GM12801 (cell line): ENCODE measurements at regions not wholly inside any gene's neighbourhood (a gene's known extent, or its start where the extent isn't known, plus 50 kb on each side); places are given as distances from the start of the nearest gene placed in this dataset.

Experiments used
- TF ChIP-seq, protein P1 (sequence below): IDR thresholded peaks from one replicate; pipeline ENCODE4 v1.5.1; 2011; ENCODE audit warnings: control low read depth; ENCODE audit not compliant: insufficient read length; ENCODE audit errors: extremely low read depth

DNA sequence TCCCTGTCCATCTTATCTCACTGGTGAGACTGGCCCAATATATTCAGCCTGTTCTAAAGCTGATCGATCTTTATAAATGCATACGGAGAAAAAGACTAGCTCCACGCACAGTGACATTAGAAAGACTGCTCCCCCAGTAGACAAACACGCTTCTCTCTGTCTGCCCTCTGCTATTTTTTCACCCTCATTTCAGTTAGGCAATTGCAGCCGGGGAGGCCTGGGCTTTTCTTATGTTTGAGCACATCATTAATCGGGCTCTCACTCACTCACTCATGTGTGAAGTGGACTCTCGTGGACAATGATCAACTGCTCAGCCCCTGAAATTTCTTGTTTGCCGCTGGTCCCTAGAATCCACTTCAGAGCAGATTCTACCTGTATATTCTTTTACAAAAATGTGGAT is 824.7 kb upstream of the TENM3 start:
- TF ChIP-seq, protein P1, sequence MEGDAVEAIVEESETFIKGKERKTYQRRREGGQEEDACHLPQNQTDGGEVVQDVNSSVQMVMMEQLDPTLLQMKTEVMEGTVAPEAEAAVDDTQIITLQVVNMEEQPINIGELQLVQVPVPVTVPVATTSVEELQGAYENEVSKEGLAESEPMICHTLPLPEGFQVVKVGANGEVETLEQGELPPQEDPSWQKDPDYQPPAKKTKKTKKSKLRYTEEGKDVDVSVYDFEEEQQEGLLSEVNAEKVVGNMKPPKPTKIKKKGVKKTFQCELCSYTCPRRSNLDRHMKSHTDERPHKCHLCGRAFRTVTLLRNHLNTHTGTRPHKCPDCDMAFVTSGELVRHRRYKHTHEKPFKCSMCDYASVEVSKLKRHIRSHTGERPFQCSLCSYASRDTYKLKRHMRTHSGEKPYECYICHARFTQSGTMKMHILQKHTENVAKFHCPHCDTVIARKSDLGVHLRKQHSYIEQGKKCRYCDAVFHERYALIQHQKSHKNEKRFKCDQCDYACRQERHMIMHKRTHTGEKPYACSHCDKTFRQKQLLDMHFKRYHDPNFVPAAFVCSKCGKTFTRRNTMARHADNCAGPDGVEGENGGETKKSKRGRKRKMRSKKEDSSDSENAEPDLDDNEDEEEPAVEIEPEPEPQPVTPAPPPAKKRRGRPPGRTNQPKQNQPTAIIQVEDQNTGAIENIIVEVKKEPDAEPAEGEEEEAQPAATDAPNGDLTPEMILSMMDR = no peak

DNA sequence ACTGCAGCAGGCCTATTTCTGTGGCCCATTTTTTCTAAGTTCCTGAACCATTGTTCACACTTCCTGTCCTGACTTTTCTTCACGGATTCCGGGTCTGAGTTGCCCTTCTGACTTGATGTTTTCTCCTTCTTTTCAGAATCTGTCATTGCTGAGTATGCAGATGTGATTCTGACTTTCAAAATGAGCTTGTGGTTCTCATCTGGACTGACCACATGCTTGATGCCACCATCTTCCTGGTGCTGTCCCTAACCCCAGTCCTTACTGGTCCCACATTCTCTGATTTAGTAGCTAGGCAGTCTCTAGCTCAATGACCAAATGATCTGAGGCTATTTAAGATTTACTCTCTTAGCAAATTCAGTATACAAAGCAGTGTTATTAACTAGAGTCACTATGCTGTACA is 822.3 kb upstream of the TENM3 start:
- TF ChIP-seq, protein P1 = no peak

DNA sequence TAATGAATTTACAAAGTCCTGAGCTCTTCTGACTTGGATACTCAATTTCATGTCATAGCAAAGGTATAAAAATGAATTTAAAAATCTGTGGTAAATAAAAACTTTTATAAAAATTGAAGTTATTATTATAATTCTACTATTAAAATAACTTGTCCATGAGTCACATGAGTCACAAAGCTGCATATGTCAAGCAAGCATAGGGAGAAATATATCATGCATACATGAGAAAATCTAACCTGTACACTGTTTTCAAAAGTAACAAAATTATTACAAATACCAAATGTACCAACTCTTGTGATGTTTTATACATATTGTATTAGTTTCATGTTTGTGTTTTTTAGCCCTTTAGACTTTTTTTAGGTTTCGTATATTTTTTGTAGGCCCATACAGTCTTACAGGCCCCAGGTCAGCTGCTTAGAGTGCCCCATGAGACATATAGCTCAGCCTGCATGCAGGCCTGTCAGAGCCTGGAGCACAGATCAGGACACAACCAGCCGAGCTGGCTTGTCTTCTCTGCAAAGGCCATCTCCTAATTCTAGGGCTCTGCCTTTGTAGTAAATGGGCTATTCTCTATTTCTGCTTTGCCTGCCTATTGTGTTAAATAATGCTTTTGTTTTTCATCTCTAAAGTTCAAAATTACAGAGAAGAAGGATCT is 818.7 kb upstream of the TENM3 start:
- TF ChIP-seq, protein P1 = no peak

DNA sequence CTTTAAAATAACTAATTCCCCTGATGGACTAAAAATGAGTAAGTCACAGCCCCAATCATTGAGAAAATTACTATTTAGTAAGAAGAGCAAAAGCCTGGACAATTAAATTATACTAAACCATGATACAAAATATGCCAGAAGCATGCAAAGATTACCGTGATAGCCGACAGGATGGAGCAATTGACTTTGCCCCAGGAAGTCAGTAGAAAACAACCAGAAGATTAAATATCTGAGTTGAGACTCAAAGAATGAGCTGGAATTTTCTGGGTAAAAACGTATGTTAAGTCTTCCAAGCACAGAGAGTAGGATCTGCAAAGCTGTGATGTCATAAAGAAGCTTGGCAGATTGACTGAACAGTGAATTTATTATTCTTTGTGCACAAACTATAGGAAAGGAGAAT is 816.1 kb upstream of the TENM3 start:
- TF ChIP-seq, protein P1 = no peak

DNA sequence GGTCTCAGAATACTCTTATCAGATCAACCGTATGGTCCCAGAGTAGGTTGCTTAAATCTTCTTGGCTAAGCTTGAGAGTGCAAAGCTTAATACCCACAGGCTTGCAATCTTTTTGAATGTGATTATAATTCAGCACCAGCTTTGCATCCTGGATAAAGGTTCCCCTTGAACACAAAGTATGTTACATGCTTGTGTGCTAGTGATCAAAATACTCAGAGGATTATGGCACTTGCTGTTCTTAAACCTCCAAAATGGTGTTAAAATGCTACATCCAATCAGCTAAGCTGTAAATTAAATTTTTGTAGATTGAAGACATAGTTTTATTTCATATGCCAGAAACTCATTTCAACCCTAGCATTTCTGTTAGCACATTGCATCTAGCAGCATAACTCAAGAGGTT is 812.2 kb upstream of the TENM3 start:
- TF ChIP-seq, protein P1 = no peak

DNA sequence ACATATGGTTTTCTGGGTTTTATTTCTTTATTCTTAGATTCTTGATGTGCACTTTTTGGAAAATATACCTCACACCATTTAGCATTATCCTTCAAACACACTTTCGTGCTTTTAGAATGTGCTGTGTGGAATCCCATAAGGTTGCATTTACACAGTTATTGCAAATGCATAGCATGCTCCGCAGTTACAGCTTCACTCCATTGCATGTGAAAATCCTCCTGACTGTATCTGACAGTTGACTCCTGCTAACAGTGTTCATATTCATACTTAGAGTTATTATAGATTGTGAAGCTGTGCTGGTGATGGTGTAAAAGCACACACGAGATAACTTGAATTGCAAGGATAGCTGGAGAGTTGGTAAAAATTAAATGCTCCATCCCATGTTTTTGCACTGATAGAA is 811.5 kb upstream of the TENM3 start:
- TF ChIP-seq, protein P1 = no peak

DNA sequence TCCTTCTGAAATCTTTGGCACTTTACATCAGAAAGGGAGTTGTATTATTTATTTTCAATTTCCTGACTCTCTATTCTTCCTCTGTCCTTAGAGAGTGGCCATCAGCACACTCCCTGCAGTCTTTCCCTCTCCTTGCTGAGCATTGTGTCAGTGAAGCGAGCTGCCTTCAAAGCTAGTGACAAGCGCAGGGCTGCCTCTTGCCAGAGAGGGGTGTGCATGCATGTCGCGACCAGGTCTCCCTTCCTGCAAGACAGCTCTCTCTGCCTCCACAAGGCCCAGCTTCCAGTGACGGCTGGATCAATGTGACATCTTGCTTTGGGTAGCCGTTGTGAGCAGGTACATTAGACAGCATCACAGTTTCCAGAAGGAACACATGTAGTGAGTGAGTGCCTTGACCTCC is 810.9 kb upstream of the TENM3 start:
- TF ChIP-seq, protein P1 = no peak
